HUDEP-2 (cell line): ENCODE measurements at regions not wholly inside any gene's neighbourhood (a gene's known extent, or its start where the extent isn't known, plus 50 kb on each side); places are given as distances from the start of the nearest gene placed in this dataset.

Experiments
- DNase-seq, 76 experiments: peaks; one replicate each; lab custom pipeline; 2025; ENCODE audit not compliant: unreplicated experiment in 76 of 76; lab: John Stamatoyannopoulos, UW

DNA sequence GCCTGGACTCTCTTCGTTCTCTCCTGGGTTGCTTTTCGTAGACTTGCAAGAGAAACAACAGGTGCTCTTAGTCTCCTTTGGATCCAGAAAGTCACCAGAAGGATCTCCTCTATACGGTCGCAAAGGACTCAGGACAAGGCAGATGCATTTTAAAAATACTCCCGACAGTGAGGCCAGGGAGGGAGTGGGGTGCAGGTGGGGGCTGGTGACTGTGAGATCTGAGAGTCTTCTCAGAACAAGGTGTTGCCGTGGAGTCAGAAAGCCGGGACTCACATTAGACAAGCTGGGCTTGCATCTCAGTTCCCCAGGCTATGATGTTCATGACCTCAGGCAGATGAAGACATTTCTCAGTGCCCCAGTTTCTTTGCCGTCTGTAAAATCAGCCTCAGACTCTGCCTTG is 507.2 kb downstream of the TCERG1L start:
- DNase-seq: no peak

DNA sequence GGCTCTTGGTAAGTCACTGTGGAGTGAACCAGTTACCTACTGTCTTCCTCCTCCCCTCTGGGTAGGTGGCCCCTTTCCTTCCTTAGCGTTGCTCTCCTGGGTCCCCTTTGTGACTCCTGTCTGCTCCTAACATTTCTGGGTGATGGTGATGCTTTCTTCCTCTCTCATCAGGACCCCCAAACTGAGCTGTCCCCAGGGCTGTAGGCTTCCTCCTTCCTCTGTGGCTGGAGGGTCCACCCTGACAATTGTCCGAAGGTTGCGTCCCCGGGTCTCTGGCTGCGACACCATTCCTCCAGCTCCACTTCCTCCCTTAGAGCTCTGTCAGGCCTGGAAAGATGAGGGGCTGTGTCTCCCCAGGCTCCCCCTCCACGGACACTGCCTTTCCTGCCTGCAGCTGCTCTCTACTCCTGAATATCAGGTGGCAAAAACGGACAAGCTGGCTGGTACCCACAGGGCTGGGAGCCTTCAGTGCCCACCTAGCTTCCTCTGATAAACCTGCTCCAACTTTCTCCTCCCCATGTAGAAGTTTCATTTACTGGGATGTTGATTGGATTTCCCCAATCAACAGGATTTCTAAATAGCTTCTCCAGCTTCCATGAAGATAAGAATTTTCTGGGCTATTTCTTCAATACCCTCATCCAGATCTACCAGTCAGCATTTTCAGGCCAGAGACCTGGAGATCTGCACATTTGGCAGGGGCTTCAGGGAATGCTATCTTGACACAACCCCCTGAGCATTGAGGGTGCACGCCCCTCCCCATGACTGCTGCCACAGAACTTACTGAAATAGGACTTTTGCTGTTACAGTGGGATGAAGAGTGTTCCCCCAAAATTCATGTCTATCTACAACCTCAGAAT is 506.5 kb downstream of the TCERG1L start:
- no peak for DNase-seq

DNA sequence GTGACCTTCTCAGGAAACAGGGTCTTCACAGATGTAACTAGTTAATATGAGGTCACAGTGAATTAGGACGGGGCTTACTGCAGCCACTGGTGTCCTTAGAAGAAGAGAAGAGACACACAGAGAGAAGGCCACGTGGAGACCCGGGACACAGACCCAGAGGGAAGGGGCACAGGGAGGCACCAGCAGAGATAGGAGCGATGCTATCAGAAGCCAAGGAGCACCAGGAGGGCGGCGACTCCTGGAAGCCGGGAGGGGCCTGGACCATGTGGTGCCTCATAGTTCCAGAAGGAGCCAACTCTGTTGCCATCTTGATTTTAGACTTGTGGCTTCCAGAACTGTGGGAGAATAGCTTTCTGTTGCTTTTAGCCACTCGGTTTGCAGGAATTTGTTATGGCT is 505.9 kb downstream of the TCERG1L start:
- DNase-seq: no peak

DNA sequence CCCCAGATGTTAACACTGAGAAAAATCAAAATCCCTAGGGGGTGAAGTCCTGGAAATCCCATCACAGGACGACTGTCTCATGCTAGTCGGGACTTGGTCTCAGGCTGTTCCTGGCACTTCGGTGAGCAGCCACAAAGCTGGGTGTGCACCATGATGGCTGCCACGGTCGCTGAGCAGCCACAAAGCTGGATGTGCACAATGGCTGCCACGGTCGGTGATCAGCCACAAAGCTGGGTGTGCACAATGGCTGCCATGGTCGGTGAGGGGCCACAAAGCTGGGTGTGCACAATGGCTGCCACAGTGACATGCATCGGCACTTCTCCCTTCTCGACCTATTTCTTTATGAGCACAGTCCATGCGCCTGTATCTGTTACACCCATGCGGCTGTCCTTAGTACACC is 505.1 kb downstream of the TCERG1L start:
- no peak for DNase-seq

DNA sequence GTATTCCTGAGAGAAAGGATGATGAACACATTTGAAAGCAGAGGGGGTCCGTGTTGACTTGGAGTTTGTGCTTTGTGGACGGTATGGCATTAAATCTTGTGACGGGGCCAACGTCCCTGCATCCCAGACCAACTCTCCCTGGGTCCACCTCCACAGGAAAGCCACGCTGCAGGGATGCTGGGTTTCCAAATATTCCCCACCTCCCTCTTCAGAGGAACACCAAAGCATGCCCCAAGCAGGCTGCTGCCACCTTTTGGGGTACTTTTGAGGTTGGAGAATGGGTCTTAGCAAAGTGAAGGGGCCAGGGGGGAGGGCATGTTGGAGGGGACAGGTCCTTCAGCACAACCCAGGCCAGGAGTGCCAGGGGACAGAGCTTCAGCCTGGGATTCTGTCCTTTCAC is 504.4 kb downstream of the TCERG1L start:
- no peak for DNase-seq

DNA sequence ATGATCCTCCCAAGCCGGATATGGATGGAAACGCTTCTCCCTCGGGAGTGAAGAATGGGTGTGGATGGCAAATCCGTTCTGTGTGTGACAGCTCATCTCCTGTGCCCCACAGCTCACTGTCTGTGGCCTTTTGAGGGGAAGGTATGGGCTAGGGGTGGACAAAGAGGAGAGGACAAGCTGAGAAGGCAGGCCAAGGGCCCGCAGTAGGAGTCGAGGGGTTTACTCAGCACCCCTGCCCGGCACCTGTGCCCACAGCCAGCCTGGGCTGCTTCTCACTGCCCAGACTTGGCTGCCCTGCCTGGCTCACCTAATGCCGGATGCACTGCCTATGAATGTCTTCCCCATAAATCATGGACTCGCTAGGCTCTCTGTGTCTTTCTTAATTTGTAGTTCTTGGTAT is 503.8 kb downstream of the TCERG1L start:
- DNase-seq: no peak

DNA sequence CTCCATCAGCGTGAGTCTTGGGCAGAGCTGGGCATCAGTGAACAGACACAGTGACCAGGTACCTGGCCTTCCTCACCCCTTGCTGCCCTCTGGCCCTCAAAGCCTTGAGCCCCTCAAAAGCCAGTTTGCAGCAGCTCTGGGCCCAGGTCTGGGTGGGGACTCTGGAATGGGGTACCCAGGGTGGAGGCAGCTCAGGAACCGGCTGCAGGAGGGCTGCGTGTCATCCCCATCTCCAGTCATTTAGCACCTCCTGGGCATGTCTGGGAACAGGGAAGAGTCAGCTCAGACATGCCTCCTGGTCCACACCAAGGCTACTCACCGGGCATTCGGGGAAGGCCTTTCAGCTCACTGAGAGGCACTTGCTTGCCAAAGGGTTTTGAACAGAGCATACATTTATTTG is 503.3 kb downstream of the TCERG1L start:
- DNase-seq: no peak

DNA sequence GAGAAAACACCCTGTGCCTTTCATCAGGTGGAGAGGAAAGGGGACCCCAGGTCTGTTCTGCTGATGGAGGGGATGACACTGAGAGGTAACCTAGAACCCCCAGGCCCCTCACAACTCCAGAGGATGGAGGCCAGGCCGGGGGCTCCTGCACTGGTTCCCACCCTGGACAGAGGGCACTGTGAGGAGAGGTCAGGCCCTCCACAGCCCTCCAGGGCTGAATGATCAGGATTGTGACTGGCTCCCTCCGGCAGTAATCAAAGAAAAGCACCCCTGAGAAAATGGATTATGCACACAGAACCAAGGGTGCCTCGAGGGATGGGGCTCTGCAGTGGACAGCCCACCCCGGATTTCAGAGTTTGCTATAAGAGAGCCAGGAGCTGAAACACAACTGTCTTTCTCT is 502.8 kb downstream of the TCERG1L start:
- DNase-seq: no peak

DNA sequence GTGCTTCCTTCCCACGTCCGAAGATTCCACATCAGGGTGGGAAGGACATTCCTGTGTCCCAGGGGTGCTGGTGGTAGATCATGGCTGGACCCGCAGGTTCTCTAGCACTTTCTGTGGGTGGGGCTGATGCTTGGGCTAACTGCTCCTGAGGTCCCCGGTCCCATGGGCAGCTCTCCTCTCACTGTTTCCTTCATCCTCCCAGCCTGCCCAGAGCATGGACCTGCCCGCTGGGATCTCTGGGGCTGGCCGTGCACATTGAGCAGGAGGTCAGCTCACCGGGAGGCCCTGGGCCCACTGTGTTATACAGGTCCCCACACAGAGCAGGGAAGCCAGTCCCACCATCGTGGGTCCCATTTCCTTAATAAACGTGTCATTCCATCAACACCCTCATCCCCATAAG is 502.3 kb downstream of the TCERG1L start:
- no peak for DNase-seq

DNA sequence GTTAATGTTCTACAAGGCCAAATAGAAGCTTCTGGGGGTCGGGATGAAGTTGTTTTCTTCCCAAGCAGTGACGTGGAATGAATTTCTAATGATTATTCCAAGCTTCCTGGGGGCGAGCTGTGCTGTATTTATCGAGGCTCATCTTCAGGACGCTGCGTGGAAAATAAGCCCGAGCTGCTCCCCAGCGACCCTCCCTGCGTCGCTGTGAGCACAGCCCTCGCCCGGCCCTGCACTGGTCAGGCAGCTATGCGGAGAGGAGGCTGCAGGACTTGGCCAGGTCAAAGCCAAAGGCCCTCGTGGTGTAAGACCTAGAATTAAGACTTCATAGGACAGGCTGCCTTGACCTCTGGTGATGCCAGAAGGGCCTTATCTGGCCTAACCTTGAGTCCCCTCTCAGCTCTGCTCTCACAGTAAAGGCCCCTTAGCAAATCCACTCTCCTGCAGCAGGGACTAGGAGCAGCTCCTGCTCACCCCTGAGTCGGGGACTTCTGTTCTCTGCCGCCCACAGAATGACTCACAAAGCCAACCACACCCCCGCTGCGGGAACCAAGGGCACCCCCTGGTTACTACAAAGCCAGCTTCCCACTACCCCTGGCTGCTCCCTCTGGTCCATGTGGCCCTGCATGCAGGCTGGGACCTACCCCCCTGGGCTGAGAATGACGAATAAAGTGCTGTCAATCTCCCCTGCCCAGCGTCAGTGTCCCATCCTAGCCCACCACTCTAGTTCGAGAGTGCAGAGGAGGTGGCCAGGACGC is 501.6 kb downstream of the TCERG1L start:
- DNase-seq: no peak

DNA sequence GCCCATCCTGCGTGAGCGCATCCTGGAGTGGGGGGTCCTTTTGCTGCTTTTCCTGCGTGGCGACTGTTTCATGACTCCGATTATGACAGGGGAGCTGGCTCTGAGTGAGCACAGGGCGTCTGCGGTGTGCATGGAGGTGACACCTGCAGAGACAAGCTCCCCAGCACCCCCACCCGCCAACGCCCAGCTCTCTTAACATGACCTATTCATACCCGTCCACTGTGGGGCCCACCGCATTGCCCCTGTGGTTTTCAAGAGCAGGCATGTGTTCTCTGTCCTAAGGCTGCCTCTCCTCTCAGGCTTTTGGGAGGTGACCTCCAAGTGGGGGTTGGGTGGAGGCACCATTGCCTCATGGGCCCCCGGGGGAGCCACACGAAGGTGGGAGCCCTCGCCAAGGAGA is 500.7 kb downstream of the TCERG1L start:
- no peak for DNase-seq

DNA sequence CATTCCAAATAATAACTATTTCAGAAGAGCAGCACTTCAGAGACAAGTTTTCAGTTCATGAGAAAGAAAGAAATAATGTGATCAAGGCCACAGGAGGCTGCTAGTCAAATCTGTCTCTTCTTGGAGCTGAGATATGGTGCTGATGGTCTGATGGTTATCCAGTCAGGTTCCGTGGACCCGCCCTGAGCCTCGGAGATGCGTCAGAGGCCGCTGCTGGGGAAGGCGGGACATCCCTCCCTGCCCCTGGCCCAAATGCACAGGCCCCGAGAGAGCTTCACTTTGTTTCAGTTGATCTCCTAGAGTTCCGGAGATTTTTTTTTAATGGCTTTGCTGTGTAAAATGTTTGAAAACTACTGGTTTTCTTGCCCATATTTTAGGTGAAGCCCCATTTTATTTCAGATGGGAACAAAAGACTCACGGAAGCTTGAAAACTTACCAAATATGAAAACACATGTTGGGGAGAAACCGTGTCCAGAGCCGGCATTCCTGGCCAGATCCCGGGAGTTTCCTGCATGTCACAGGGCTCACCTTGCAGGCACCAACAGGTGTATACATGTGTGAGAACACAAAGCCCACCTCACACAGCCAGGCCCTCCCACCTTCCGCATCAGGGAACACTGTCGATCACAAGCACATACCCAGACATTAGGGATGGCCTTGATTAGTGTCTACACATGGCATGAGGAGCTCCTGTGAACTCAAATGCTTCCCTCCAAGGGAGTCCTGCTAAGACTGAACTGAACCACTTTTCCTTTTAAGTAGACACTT is 499.0 kb downstream of the TCERG1L start:
- no peak for DNase-seq

DNA sequence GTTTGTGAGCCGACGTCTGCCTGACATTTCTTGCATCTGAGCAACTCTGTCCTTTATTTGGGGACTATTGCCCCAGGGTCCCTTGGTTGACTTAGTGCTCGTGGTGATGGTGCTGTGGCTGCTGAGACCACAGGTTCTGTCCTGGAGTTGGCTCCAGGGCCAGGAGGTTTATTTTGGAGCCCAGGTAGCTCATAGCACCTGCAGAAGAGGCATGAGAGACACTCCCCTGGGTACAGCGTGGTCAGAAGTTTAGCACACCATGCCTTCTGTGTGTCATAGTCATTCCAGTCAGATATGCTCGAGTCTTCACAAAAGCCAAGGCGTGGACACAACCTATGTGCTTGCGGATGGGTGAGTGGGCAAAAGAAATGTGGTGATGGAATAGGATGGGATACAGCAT is 496.9 kb downstream of the TCERG1L start:
- no peak for DNase-seq

DNA sequence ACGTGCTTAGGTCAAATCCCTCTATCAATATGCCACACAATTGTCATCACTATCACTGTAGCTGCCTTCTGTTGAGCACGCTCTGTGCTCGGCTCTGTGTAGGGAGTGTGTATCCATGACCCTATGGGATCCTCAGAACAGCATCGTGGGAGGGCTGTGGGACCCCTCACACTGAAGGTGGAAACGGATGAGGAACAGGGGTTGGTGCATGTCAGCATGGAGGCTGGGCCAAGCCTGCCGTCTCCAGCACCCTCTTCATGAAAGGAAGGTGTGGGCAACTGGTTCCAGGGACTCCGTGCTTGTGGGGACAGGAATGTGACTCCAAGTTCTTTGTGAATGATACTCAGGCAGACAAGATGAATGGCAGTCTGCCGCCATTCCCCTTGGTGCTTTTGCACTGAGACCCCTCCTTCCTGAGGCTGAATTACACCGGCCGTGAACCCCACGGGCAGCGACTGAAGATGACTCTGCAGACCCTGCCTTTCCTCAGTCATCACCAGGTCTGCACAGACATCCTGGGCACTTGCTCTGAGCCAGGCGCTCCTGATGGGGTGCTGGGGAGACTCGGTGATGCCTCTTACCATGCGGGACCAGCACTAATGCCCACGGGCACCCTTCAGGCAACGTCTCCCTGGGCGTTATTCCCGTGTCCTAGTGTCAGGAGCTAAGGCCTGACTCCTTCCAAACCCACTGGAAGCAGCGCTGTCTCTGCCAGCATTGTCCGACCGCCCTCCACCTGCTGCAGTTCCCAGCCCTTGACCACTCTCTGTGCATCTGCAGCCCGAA is 495.2 kb downstream of the TCERG1L start:
- no peak for DNase-seq

DNA sequence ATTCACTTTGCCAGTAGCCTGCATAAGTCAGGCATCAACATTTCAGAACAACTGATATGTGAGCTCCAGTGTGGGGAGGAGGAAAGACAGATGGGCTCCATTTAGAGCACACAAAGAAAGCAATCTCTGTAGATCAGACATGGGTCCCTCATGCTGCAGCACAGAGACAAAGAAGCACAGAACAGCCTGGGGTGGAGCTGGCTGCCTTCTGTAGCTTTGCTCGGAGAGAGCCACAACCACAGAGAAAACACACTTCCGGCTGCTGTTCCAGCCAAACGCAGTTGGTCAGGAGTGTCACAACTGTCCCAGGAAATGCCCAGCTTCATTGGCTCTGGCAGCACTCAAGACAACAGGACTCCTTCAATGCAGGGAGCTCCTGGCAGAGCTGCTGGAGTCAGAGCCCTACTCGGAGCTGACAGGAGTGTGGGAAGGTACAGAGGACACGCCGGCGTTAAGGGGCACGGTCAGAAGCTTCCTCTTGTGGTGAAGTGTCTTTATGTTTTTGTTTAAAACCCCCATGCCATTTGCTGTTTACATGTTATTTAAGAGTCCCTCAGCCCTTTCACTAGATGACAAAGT is 494.4 kb downstream of the TCERG1L start:
- DNase-seq: no peak

DNA sequence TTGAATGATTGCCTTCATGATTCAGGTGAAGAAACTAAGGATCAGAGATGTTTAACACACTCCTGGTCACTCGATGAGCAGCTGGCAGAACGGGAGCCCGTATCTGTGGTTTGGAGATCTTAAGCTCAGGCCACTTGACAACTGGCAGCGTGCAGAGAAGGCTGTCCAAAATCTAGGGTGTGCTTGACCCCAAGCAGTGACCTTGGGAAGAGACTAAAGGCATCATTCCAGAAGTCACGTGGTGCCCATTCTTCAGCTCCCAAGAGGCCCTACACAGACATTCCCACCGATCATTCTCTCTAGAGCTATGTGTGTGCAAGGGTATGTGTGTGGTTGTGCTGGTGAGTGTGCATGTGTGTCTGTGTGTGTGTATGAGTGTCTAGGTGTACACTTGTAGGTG is 493.8 kb downstream of the TCERG1L start:
- no peak for DNase-seq

DNA sequence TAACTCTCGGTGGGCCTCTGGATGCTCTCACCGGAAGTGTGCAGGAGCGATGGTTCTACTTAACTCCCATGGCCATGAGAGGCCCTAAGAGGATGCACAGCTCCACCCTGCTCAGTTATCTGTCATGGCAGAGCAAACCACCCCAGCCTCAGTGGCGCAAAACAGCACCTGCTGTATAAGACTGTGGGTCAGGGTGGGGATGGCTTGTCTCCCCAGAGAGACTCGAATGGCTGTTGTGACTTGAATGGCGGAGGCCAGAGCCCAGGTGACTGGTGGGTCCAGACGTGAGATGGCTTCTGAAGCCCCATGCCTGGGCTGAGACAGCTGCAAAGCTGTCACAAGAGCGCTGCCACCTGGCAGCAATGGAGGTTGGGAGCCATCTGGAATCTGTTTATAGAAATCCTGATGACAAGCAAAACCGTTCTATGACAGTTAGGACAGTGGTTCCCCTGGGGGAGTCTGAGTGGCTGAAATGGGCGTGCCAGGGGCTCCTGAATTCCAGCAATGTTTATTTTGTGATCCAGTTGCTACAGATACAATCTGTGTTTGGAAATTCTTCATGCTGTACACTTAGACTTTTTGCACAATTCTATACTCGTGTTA is 490.5 kb downstream of the TCERG1L start:
- no peak for DNase-seq

DNA sequence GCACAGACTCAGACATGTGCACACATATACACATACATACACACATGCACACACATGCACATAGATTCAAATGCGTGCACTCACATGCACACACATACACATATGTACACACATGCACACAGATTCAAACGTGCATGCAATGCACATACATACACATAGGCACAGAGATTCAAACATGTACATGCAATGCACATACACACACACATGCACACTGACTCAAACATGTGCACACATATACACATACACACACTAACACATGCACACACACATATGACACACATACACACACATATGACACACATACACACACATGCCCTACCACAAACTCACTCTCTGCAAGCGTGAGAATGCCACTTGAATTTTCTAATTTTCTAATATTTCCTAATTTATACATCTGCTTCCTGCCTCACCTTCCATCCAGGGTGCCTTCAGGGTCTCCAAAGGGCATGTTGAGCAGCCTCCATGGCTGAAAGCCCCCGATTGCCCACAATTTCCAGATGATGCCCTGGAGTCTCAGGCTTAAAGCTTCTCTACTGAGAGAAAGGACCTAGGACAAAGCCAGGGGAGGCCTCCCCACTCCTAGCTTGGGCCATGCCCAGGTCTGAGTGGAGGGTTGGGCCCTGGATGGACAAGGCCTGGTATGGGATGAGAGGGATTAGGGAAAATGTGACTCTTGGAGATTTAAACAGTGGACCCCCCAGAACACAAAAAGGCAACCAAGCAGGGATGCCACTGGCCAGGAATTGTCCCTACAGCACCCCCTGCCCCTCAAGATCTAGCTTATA is 487.1 kb downstream of the TCERG1L start:
- no peak for DNase-seq

DNA sequence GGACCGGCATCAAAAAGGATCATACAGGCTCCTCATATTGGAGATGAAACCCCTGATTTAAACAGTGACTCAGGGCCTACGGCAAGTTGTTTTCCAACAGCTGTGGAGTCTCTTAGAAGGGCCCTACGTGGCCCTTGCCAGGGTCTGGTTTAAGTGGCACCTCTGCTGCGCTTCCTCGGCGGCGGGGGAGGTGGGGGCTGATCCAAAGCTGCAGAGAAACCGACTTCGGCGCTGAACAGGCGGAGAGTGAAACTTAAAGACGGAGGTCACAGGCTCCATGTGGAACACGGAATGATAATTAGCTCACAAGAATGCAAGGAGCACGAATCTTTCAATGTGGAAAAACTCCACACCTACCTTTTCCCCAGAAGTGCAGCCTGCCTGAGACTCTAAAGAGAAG is 477.9 kb downstream of the TCERG1L start:
- no peak for DNase-seq
